H9 (cell line): ENCODE measurements at regions not wholly inside any gene's neighbourhood (a gene's known extent, or its start where the extent isn't known, plus 50 kb on each side); places are given as distances from the start of the nearest gene placed in this dataset.

Experiments
- DNase-seq: peaks from one replicate; pipeline ENCODE4 v3.0.0-alpha.2; 2017
- H2AFZ ChIP-seq: one replicate; pipeline ENCODE4 v1.6.1; 2013; ENCODE audit warnings: mild to moderate bottlenecking, low read length, control low read depth, moderate library complexity
- H2AK5ac ChIP-seq: 2 replicates; pipeline ENCODE4 v1.6.1; 2013; ENCODE audit warnings: low read length, control low read depth, mixed read lengths; ENCODE audit not compliant: insufficient read length
- H2BK120ac ChIP-seq: one replicate; pipeline ENCODE4 v1.6.1; 2013; ENCODE audit warnings: low read depth, mild to moderate bottlenecking, low read length, control low read depth, inconsistent platforms; ENCODE audit not compliant: poor library complexity, severe bottlenecking
- H2BK12ac ChIP-seq: 2 replicates; pipeline ENCODE4 v1.6.1; 2013; ENCODE audit warnings: low read length, control low read depth, mixed read lengths, low read depth; ENCODE audit not compliant: insufficient read length
- H2BK15ac ChIP-seq: 2 replicates; pipeline ENCODE4 v1.6.1; 2013; ENCODE audit warnings: low read depth, low read length, control low read depth
- H2BK20ac ChIP-seq: one replicate; pipeline ENCODE4 v1.6.1; 2013; ENCODE audit warnings: low read depth, mild to moderate bottlenecking, low read length, control low read depth, inconsistent platforms; ENCODE audit not compliant: poor library complexity, severe bottlenecking
- H2BK5ac ChIP-seq: 2 replicates; pipeline ENCODE4 v1.6.1; 2013; ENCODE audit warnings: low read length, control low read depth, mixed read lengths; ENCODE audit not compliant: insufficient read length
- H3K14ac ChIP-seq: 2 replicates; pipeline ENCODE4 v1.6.1; 2013; ENCODE audit warnings: low read length, control low read depth; ENCODE audit not compliant: insufficient read depth
- H3K18ac ChIP-seq: 2 replicates; pipeline ENCODE4 v1.6.1; 2013; ENCODE audit warnings: low read depth, mild to moderate bottlenecking, mixed read lengths, low read length, control low read depth; ENCODE audit not compliant: insufficient read length
- H3K23ac ChIP-seq: 2 replicates; pipeline ENCODE4 v1.6.1; 2013; ENCODE audit warnings: low read length, control low read depth, mixed read lengths, low read depth; ENCODE audit not compliant: insufficient read length
- H3K23me2 ChIP-seq: 2 replicates; pipeline ENCODE4 v1.6.1; 2013; ENCODE audit warnings: low read depth, mild to moderate bottlenecking, mixed read lengths, low read length, control low read depth; ENCODE audit not compliant: insufficient read length, poor library complexity, severe bottlenecking
- H3K27ac ChIP-seq: 2 replicates; pipeline ENCODE4 v1.5.1; 2013; ENCODE audit warnings: low read length, control low read depth, mixed read lengths, low read depth; ENCODE audit not compliant: insufficient read length
- H3K27me3 ChIP-seq: 2 replicates; pipeline ENCODE4 v1.6.1; 2013; ENCODE audit warnings: low read length, control low read depth, inconsistent platforms; ENCODE audit not compliant: insufficient read depth
- H3K4ac ChIP-seq: 2 replicates; pipeline ENCODE4 v1.6.1; 2013; ENCODE audit warnings: low read depth, mild to moderate bottlenecking, control low read depth, inconsistent platforms, low read length, moderate library complexity
- H3K4me1 ChIP-seq: 2 replicates; pipeline ENCODE4 v1.6.1; 2013; ENCODE audit warnings: low read length, control low read depth, inconsistent platforms; ENCODE audit not compliant: insufficient read depth
- H3K4me2 ChIP-seq: 2 replicates; pipeline ENCODE4 v1.6.1; 2013; ENCODE audit warnings: low read length, control low read depth, mixed read lengths; ENCODE audit not compliant: insufficient read length, insufficient read depth
- H3K56ac ChIP-seq: 2 replicates; pipeline ENCODE4 v1.6.1; 2013; ENCODE audit warnings: low read depth, mild to moderate bottlenecking, mixed read lengths, low read length, control low read depth; ENCODE audit not compliant: insufficient read length
- H3K79me1 ChIP-seq: 2 replicates; pipeline ENCODE4 v1.6.1; 2013; ENCODE audit warnings: low read depth, mild to moderate bottlenecking, moderate library complexity, low read length, control low read depth, inconsistent platforms; ENCODE audit not compliant: insufficient read depth, poor library complexity, severe bottlenecking
- H3K79me2 ChIP-seq: 2 replicates; pipeline ENCODE4 v1.6.1; 2013; ENCODE audit warnings: low read length, control low read depth, inconsistent platforms; ENCODE audit not compliant: insufficient read depth
- H3K9ac ChIP-seq: 2 replicates; pipeline ENCODE4 v1.6.1; 2013; ENCODE audit warnings: low read length, control low read depth, mixed read lengths; ENCODE audit not compliant: insufficient read length; ENCODE audit errors: extremely low read depth
- H3K9me3 ChIP-seq: one replicate; pipeline ENCODE4 v1.6.1; 2013; ENCODE audit warnings: low read depth, low read length, inconsistent platforms; ENCODE audit not compliant: control insufficient read depth
- H3T11ph ChIP-seq: one replicate; pipeline ENCODE4 v1.6.1; 2013; ENCODE audit warnings: mild to moderate bottlenecking, low read length, control low read depth, inconsistent platforms
- H4K20me1 ChIP-seq: one replicate; pipeline ENCODE4 v1.6.1; 2013; ENCODE audit not compliant: control insufficient read depth, insufficient read length, insufficient read depth
- H4K5ac ChIP-seq: 2 replicates; pipeline ENCODE4 v1.6.1; 2013; ENCODE audit warnings: low read depth, mild to moderate bottlenecking, mixed read lengths, low read length, control low read depth; ENCODE audit not compliant: insufficient read length
- H4K8ac ChIP-seq: replicated peaks from 2 replicates; pipeline ENCODE4 v1.6.1; 2013; ENCODE audit warnings: low read length, control low read depth, mixed read lengths, low read depth; ENCODE audit not compliant: insufficient read length
- H4K91ac ChIP-seq: 2 replicates; pipeline ENCODE4 v1.6.1; 2013; ENCODE audit warnings: low read depth, mild to moderate bottlenecking, moderate library complexity, mixed read lengths, low read length, control low read depth; ENCODE audit not compliant: insufficient read length
- H3K27ac Mint-ChIP-seq, 3 experiments: 2 replicates in 2 of 3; 3 replicates in 1 of 3; pipeline ENCODE4 v1.8.0; 2020 to 2021; ENCODE audit warnings: mixed read lengths in 3 of 3, mild to moderate bottlenecking in 1 of 3, moderate library complexity in 1 of 3
- H3K27me3 Mint-ChIP-seq: 2 replicates; pipeline ENCODE4 v1.8.0; 2021; ENCODE audit warnings: low read depth, mild to moderate bottlenecking, moderate library complexity, mixed read lengths
- H3K36me3 Mint-ChIP-seq, 3 experiments: 2 replicates in 2 of 3; 3 replicates in 1 of 3; pipeline ENCODE4 v1.8.0; 2020 to 2021; ENCODE audit warnings: low read depth in 3 of 3, mixed read lengths in 3 of 3; ENCODE audit not compliant: insufficient read depth in 1 of 3
- H3K4me1 Mint-ChIP-seq, 2 experiments: 2 replicates each; pipeline ENCODE4 v1.8.0; 2020; ENCODE audit warnings: mixed read lengths in 2 of 2
- H3K4me3 Mint-ChIP-seq, 2 experiments: 2 replicates in 1 of 2; 3 replicates in 1 of 2; pipeline ENCODE4 v1.8.0; 2020 to 2021; ENCODE audit warnings: mild to moderate bottlenecking in 2 of 2, mixed read lengths in 2 of 2, moderate library complexity in 1 of 2
- H3K9me3 Mint-ChIP-seq, 2 experiments: 2 replicates in 1 of 2; 3 replicates in 1 of 2; pipeline ENCODE4 v1.8.0; 2020; ENCODE audit warnings: mild to moderate bottlenecking in 2 of 2, mixed read lengths in 2 of 2, moderate library complexity in 1 of 2
- CTCF ChIP-seq: fragments of 200-600 bp; sonication (generic); conservative IDR thresholded peaks from 3 replicates; pipeline ENCODE4 v1.8.0; 2021; ENCODE audit warnings: antibody characterized with exemption, mild to moderate bottlenecking
- WGBS: extraction: QIAGEN DNeasy Blood & Tissue Kit; methylation state at CpG from one replicate; pipeline ENCODE4 v1.1.7; 2013; ENCODE audit warnings: missing lambda C conversion rate, low lambda C conversion rate, mixed read lengths; ENCODE audit not compliant: insufficient read length; ENCODE audit errors: extremely low coverage; 5-methylcytosine and 5-hydroxymethylcytosine counted together

GRCh38 chr3:86744051-86744450, 246.9 kb downstream of the VGLL3 start:
- Mint-ChIP-seq H3K27me3 (peaks cover 2% of the 10 kb centered on the region), H3K36me3 (peaks cover 0 to 1% (median 0%) of the 10 kb centered on the region in 3 experiments; a peak in 1 of 7 replicates), H3K4me1 (no peaks in the 10 kb centered on the region), H3K9me3 (peaks cover 0 to 3% of the 10 kb centered on the region in 2 experiments; a peak in 1 of 5 replicates), H3K27ac (no peak overlapping the region), H3K4me3 (no peak overlapping the region)
- Histone ChIP-seq H3K79me2 (no peaks in the 10 kb centered on the region), H3K23ac (no peak overlapping the region), H3K4me2 (no peak overlapping the region), H3K4me1 (no peaks in the 10 kb centered on the region), H3K9me3 (no peaks in the 10 kb centered on the region), H4K8ac (no peak overlapping the region), H2BK5ac (no peak overlapping the region), H3T11ph (no peak overlapping the region), H3K79me1 (no peaks in the 10 kb centered on the region), H2AK5ac (no peak overlapping the region), H4K5ac (no peak overlapping the region), H3K9ac (no peak overlapping the region), H4K20me1 (no peaks in the 10 kb centered on the region), H3K18ac (no peak overlapping the region), H2AFZ (no peak overlapping the region), H2BK12ac (no peak overlapping the region), H2BK20ac (no peak overlapping the region), H3K27ac (no peak overlapping the region), H3K14ac (no peak overlapping the region), H3K27me3 (no peaks in the 10 kb centered on the region), H3K56ac (no peak overlapping the region), H2BK120ac (no peak overlapping the region), H2BK15ac (no peak overlapping the region), H3K4ac (no peak overlapping the region), H3K23me2 (no peaks in the 10 kb centered on the region), H4K91ac (no peak overlapping the region)
- WGBS: no CpG with 5 or more reads among the region's 1 CpG
- TF ChIP-seq CTCF: no peak
- no peak for DNase-seq
